Islet of Langerhans (tissue), 1 donor: ENCODE measurements at regions not wholly inside any gene's neighbourhood (a gene's known extent, or its start where the extent isn't known, plus 50 kb on each side); places are given as distances from the start of the nearest gene placed in this dataset.

Experiments used
- FAIRE-seq: peaks from one replicate; lab custom pipeline; 2011; peaks lifted over from hg19 to GRCh38; lab: Jason Lieb, UNC

DNA sequence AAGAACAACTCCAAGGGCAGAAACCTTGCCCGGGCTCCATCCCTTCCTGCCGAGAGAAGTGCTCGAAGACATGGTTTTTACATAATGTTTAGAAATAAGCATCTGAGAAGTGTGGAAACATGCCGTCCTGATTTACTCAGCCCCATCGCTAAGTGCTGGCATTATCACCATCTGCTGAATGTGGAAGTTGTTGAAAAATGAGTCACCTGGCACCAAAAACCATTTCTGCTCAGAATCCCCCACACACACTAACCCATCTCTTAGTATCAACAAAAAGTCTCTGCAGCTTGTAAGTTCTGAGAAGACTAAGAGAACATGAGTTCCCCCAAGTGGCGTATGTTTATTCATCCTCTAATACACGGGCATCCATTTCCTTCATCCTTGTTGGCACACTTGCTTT lies 51.0 kb upstream of the ARL8B start:
- no peak for FAIRE-seq

GRCh38 chr3:5072100-5072816 lies 49.8 kb upstream of the ARL8B start:
- no peak for FAIRE-seq
